DND-41 (cell line): ENCODE measurements at regions not wholly inside any gene's neighbourhood (a gene's known extent, or its start where the extent isn't known, plus 50 kb on each side); places are given as distances from the start of the nearest gene placed in this dataset.

Experiments used
- ATAC-seq: fragments of 200-7000 bp; cut with Tn5 transposase; 3 replicates; pipeline ENCODE4 v1.9.1; 2021; ENCODE audit warnings: low read depth; ENCODE audit not compliant: insufficient read depth
- DNase-seq: peaks from one replicate; pipeline ENCODE4 v3.0.0-alpha.2; 2020
- H2AFZ ChIP-seq: 2 replicates; pipeline ENCODE4 v1.6.0; 2012; ENCODE audit warnings: low read depth, low read length
- H3K27ac ChIP-seq: 2 replicates; pipeline ENCODE4 v1.5.1; 2012; ENCODE audit warnings: low read length, inconsistent platforms
- H3K27me3 ChIP-seq: fragments of 200-600 bp; sonication (generic); 2 replicates; pipeline ENCODE4 v1.6.0; 2012; ENCODE audit warnings: low read length, mild to moderate bottlenecking, inconsistent platforms; ENCODE audit not compliant: insufficient read depth, poor library complexity
- H3K36me3 ChIP-seq: 2 replicates; pipeline ENCODE4 v1.5.1; 2012; ENCODE audit warnings: low read length, inconsistent platforms; ENCODE audit not compliant: insufficient read depth
- H3K4me1 ChIP-seq: 2 replicates; pipeline ENCODE4 v1.5.1; 2012; ENCODE audit warnings: mild to moderate bottlenecking, low read length; ENCODE audit not compliant: insufficient read depth
- H3K4me2 ChIP-seq: 2 replicates; pipeline ENCODE4 v1.6.0; 2012; ENCODE audit warnings: mild to moderate bottlenecking, moderate library complexity, low read length, inconsistent platforms; ENCODE audit not compliant: insufficient read depth
- H3K4me3 ChIP-seq, 2 experiments: fragments of 200-600 bp in 1 of 2; shearing (Covaris generic) in 1 of 2; 2 replicates each; pipeline ENCODE4 v1.5.1; 2012 to 2016; ENCODE audit warnings: inconsistent platforms in 2 of 2, low read length in 2 of 2, mild to moderate bottlenecking in 2 of 2, low read depth in 1 of 2, moderate library complexity in 1 of 2
- H3K79me2 ChIP-seq: 2 replicates; pipeline ENCODE4 v1.6.0; 2012; ENCODE audit warnings: low read length, inconsistent platforms; ENCODE audit not compliant: insufficient read depth
- H3K9ac ChIP-seq: 2 replicates; pipeline ENCODE4 v1.6.0; 2012; ENCODE audit warnings: low read depth, mild to moderate bottlenecking, inconsistent platforms, low read length, moderate library complexity
- H3K9me3 ChIP-seq: 2 replicates; pipeline ENCODE4 v1.5.1; 2012; ENCODE audit warnings: low read length, moderate library complexity, mild to moderate bottlenecking, inconsistent platforms; ENCODE audit not compliant: insufficient read depth, severe bottlenecking
- H4K20me1 ChIP-seq: 2 replicates; pipeline ENCODE4 v1.6.0; 2012; ENCODE audit warnings: low read length; ENCODE audit not compliant: insufficient read depth
- EZH2 ChIP-seq: IDR thresholded peaks from 3 replicates; pipeline ENCODE4 v1.6.1; 2012; ENCODE audit warnings: borderline replicate concordance, low read depth, mild to moderate bottlenecking, moderate library complexity, low read length, inconsistent platforms; ENCODE audit not compliant: severe bottlenecking
- TF ChIP-seq, protein P1 (sequence below): IDR thresholded peaks from 2 replicates; pipeline ENCODE4 v1.5.1; 2012; ENCODE audit warnings: borderline replicate concordance, low read length, moderate library complexity, mild to moderate bottlenecking; ENCODE audit not compliant: poor library complexity, severe bottlenecking; ENCODE audit errors: extremely low read depth

DNA sequence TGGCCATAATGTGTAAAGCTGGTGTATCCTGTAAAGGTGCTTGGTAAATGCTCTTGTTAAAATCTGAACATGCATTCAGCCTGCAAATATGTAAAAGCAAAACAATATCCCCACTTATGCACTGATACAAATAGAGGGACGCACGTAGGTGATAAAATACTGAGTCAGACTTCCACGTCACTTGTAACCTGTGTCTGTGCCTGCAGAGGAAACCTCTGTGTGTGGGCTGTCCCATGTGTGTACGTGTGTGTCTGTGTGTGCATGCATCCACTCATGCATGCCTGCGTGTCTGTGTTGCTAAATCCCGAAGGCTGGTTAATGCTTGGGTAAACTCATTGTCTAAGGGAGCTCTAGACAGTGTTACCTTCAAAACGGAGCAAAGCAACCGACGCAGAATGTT lies 68.9 kb downstream of the KLF6 start:
- H3K27ac ChIP-seq, result no peak overlapping the region
- no peak for DNase-seq
- no peak for TF ChIP-seq EZH2
- TF ChIP-seq, protein P1, sequence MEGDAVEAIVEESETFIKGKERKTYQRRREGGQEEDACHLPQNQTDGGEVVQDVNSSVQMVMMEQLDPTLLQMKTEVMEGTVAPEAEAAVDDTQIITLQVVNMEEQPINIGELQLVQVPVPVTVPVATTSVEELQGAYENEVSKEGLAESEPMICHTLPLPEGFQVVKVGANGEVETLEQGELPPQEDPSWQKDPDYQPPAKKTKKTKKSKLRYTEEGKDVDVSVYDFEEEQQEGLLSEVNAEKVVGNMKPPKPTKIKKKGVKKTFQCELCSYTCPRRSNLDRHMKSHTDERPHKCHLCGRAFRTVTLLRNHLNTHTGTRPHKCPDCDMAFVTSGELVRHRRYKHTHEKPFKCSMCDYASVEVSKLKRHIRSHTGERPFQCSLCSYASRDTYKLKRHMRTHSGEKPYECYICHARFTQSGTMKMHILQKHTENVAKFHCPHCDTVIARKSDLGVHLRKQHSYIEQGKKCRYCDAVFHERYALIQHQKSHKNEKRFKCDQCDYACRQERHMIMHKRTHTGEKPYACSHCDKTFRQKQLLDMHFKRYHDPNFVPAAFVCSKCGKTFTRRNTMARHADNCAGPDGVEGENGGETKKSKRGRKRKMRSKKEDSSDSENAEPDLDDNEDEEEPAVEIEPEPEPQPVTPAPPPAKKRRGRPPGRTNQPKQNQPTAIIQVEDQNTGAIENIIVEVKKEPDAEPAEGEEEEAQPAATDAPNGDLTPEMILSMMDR, result no peak
- no peaks in the 10 kb centered on the region for H3K4me1 ChIP-seq
- H4K20me1 ChIP-seq, result no peaks in the 10 kb centered on the region
- H2AFZ ChIP-seq, result no peak overlapping the region
- no peaks in the 10 kb centered on the region for H3K27me3 ChIP-seq
- no peak overlapping the region for H3K4me2 ChIP-seq
- no peak overlapping the region for H3K4me3 ChIP-seq
- no peak overlapping the region for H3K9ac ChIP-seq
- H3K9me3 ChIP-seq, result peaks cover 6% of the 10 kb centered on the region
- ATAC-seq, result no peak
- H3K79me2 ChIP-seq, result no peaks in the 10 kb centered on the region
- H3K36me3 ChIP-seq, result no peaks in the 10 kb centered on the region

DNA sequence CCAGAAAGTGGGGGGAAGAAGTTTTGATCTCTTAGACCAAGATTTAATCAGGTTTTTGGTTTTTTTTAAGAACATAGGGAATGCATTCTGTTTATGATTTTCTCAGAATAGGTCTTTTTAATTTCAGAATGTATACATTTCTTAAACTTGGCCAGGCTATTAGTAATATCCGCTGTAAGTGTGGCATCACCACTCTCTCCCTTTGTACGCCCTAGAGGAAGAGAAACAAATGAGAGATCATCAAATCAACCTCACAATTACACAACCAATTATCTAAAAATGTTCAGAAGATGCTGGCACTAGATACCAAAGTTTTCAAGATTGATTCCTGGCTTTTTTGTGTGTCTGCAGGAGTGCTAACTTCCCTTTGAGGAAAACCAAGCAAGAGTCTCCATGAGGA lies 70.0 kb downstream of the KLF6 start:
- H3K4me1 ChIP-seq, result no peaks in the 10 kb centered on the region
- no peak overlapping the region for H2AFZ ChIP-seq
- H3K27ac ChIP-seq, result no peak overlapping the region
- TF ChIP-seq EZH2, result no peak
- TF ChIP-seq, protein P1, result no peak
- ATAC-seq, result no peak
- H3K4me3 ChIP-seq, result no peak overlapping the region
- no peak overlapping the region for H3K9ac ChIP-seq
- peaks cover 6% of the 10 kb centered on the region for H3K9me3 ChIP-seq
- no peaks in the 10 kb centered on the region for H4K20me1 ChIP-seq
- no peak overlapping the region for H3K4me2 ChIP-seq
- no peaks in the 10 kb centered on the region for H3K79me2 ChIP-seq
- no peak for DNase-seq
- H3K36me3 ChIP-seq, result no peaks in the 10 kb centered on the region
- no peaks in the 10 kb centered on the region for H3K27me3 ChIP-seq

DNA sequence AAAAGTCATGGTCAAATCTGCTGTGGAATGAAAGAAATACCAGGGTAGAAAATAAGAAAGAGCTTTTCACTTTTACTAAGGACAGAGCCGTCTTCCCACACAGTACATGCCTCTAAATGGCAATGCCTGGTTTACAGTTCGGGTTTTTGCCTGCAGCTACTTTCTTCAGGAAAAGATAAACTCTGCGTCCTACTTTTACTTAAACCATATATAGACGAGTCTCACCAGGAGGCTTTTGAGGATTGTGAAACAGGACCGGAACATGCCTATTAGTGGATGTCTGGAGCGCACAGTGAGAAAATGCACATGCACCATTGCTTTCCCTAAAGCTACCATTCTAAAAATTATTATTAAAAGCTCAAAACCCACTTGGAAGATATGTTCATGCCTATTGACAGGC lies 70.5 kb downstream of the KLF6 start:
- no peak for DNase-seq
- H4K20me1 ChIP-seq, result no peaks in the 10 kb centered on the region
- H3K36me3 ChIP-seq, result no peaks in the 10 kb centered on the region
- no peak for TF ChIP-seq EZH2
- TF ChIP-seq, protein P1, result no peak
- H3K4me2 ChIP-seq, result no peak overlapping the region
- no peak overlapping the region for H2AFZ ChIP-seq
- H3K27ac ChIP-seq, result no peak overlapping the region
- no peaks in the 10 kb centered on the region for H3K27me3 ChIP-seq
- no peak overlapping the region for H3K4me3 ChIP-seq
- no peaks in the 10 kb centered on the region for H3K4me1 ChIP-seq
- H3K9ac ChIP-seq, result no peak overlapping the region
- H3K9me3 ChIP-seq, result peaks cover 6% of the 10 kb centered on the region
- ATAC-seq, result no peak
- H3K79me2 ChIP-seq, result no peaks in the 10 kb centered on the region

DNA sequence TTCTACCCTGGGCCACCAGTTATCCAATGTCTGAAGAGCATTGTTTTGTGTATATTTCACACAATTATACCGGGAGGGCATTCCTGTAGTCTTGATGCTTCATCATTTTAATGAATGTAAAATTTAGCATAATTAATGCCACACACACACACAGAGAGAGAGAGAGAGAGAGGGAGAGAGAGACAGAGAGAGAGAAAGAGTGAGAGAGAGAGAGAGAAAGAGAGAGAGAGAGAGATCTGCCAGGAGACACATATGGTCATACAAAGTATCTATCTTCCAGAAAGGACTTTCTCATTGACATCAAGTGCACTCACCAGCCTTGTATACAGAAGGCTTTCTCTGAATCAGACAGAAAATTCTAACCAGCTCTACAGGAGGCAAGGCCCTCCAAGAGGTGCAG lies 72.3 kb downstream of the KLF6 start:
- Histone ChIP-seq H4K20me1 (no peaks in the 10 kb centered on the region), H3K4me3 (no peak overlapping the region), H3K27ac (no peak overlapping the region), H3K4me2 (no peak overlapping the region), H3K36me3 (no peaks in the 10 kb centered on the region), H3K27me3 (no peaks in the 10 kb centered on the region), H3K9ac (no peak overlapping the region), H3K79me2 (no peaks in the 10 kb centered on the region), H3K4me1 (no peaks in the 10 kb centered on the region), H2AFZ (no peak overlapping the region), H3K9me3 (peaks cover 6% of the 10 kb centered on the region)
- DNase-seq, result no peak
- ATAC-seq, result no peak
- TF ChIP-seq, protein P1, result no peak
- TF ChIP-seq EZH2, result no peak
